GM18505 (cell line): ENCODE measurements at regions not wholly inside any gene's neighbourhood (a gene's known extent, or its start where the extent isn't known, plus 50 kb on each side); places are given as distances from the start of the nearest gene placed in this dataset.
"Not testable (repeated sequence)": the region's sequence is repeated elsewhere in the genome, so short reads cannot be mapped to it uniquely, and the experiment has no call there.

Source experiments
- ATAC-seq: cut with Tn5 transposase; IDR thresholded peaks from one replicate; pipeline ENCODE4 v1.9.1; 2021; ENCODE audit not compliant: unreplicated experiment
- POLR2A ChIP-seq: IDR thresholded peaks from 4 replicates; pipeline ENCODE4 v1.6.1; 2011; ENCODE audit warnings: borderline replicate concordance; ENCODE audit not compliant: insufficient read depth, insufficient read length; ENCODE audit errors: extremely low read depth

GRCh38 chr16:60811657-60812056 is 1224.6 kb downstream of the CDH8 start:
- TF ChIP-seq POLR2A: no peak
- ATAC-seq: no peak

GRCh38 chr16:60811051-60811608 is 1225.1 kb downstream of the CDH8 start:
- TF ChIP-seq POLR2A: no peak

GRCh38 chr16:60810250-60810649 is 1226.0 kb downstream of the CDH8 start:
- TF ChIP-seq POLR2A: no peak
- ATAC-seq: no peak

More at GRCh38 chr16:60811051-60811608, 1225.1 kb downstream of the CDH8 start:
- ATAC-seq: no peak

- no peak for ATAC-seq
- TF ChIP-seq POLR2A: no peak
Observed at GRCh38 chr16:60792437-60792836, 1243.8 kb downstream of the CDH8 start.

- ATAC-seq: no peak
- TF ChIP-seq POLR2A: no peak
Observed at GRCh38 chr16:60788631-60789030, 1247.6 kb downstream of the CDH8 start.

GRCh38 chr16:60776281-60776680 is 1260.0 kb downstream of the CDH8 start:
- no peak for TF ChIP-seq POLR2A
- no peak for ATAC-seq

- ATAC-seq: no peak
- TF ChIP-seq POLR2A: no peak
Observed at GRCh38 chr16:60771138-60771537, 1265.1 kb downstream of the CDH8 start.

GRCh38 chr16:60770384-60770783 is 1265.9 kb downstream of the CDH8 start:
- not testable (repeated sequence) for ATAC-seq

GRCh38 chr16:60763869-60764268 is 1272.4 kb downstream of the CDH8 start:
- TF ChIP-seq POLR2A: no peak
- ATAC-seq: no peak

- ATAC-seq: no peak
- no peak for TF ChIP-seq POLR2A
Observed at GRCh38 chr16:60755907-60756306, 1280.3 kb downstream of the CDH8 start.

GRCh38 chr16:60748366-60748765 is 1287.9 kb downstream of the CDH8 start:
- ATAC-seq: no peak
- no peak for TF ChIP-seq POLR2A

GRCh38 chr16:60744198-60744597 is 1292.0 kb downstream of the CDH8 start:
- ATAC-seq: no peak
- no peak for TF ChIP-seq POLR2A

- no peak for TF ChIP-seq POLR2A
- ATAC-seq: no peak
Observed at GRCh38 chr16:60741810-60742209, 1294.4 kb downstream of the CDH8 start.

GRCh38 chr16:60739737-60740683 is 1296.2 kb downstream of the CDH8 start:
- ATAC-seq: no peak
- no peak for TF ChIP-seq POLR2A
